Endodermal cell (in vitro differentiated cells): ENCODE measurements at regions not wholly inside any gene's neighbourhood (a gene's known extent, or its start where the extent isn't known, plus 50 kb on each side); places are given as distances from the start of the nearest gene placed in this dataset.

ENCODE experiments used
- DNase-seq: peaks from one replicate; pipeline ENCODE4 v3.0.0-alpha.2; 2017
- H3K27ac ChIP-seq: 2 replicates; pipeline ENCODE4 v1.5.1; 2013; ENCODE audit warnings: mild to moderate bottlenecking, low read depth, low read length, moderate library complexity
- H3K27me3 ChIP-seq: 2 replicates; pipeline ENCODE4 v1.6.1; 2013; ENCODE audit warnings: mild to moderate bottlenecking, low read length, moderate library complexity; ENCODE audit not compliant: insufficient read depth, control insufficient read depth, poor library complexity, severe bottlenecking
- H3K36me3 ChIP-seq: 2 replicates; pipeline ENCODE4 v1.7.0; 2013; ENCODE audit warnings: mild to moderate bottlenecking, low read length, moderate library complexity; ENCODE audit not compliant: control insufficient read depth, insufficient read depth
- H3K4me1 ChIP-seq: one replicate; pipeline ENCODE4 v1.7.0; 2013; ENCODE audit warnings: low read length; ENCODE audit not compliant: control insufficient read depth, insufficient read depth
- H3K4me3 ChIP-seq: 2 replicates; pipeline ENCODE4 v1.5.1; 2013; ENCODE audit warnings: mild to moderate bottlenecking, low read length, moderate library complexity
- H3K9ac ChIP-seq: 2 replicates; pipeline ENCODE4 v1.6.1; 2013; ENCODE audit warnings: mild to moderate bottlenecking, low read length, moderate library complexity; ENCODE audit not compliant: poor library complexity, severe bottlenecking; ENCODE audit errors: extremely low read depth
- H3K9me3 ChIP-seq: 2 replicates; pipeline ENCODE4 v1.6.1; 2013; ENCODE audit warnings: mild to moderate bottlenecking, low read length, moderate library complexity; ENCODE audit not compliant: control insufficient read depth
- H3K27ac Mint-ChIP-seq: 2 replicates; pipeline ENCODE4 v1.8.0; 2020; ENCODE audit warnings: mixed read lengths
- H3K27me3 Mint-ChIP-seq: 2 replicates; pipeline ENCODE4 v1.8.0; 2021; ENCODE audit warnings: mild to moderate bottlenecking, mixed read lengths; ENCODE audit not compliant: insufficient read depth
- H3K36me3 Mint-ChIP-seq: 2 replicates; pipeline ENCODE4 v1.8.0; 2020; ENCODE audit warnings: low read depth, mixed read lengths
- H3K4me1 Mint-ChIP-seq: 2 replicates; pipeline ENCODE4 v1.8.0; 2020; ENCODE audit warnings: mixed read lengths
- H3K4me3 Mint-ChIP-seq: 2 replicates; pipeline ENCODE4 v1.8.0; 2020; ENCODE audit warnings: mild to moderate bottlenecking, moderate library complexity, mixed read lengths
- H3K9me3 Mint-ChIP-seq: 2 replicates; pipeline ENCODE4 v1.8.0; 2020; ENCODE audit warnings: mild to moderate bottlenecking, mixed read lengths
- CTCF ChIP-seq: fragments of 200-600 bp; sonication (generic); conservative IDR thresholded peaks from 2 replicates; pipeline ENCODE4 v1.5.0; 2021; ENCODE audit warnings: antibody characterized with exemption, mild to moderate bottlenecking
- WGBS, 2 experiments: methylation state at CpG; one replicate each; pipeline versions ENCODE4 v1.1.5 to v1.1.7; 2013; ENCODE audit warnings: missing lambda C conversion rate in 2 of 2, mixed read lengths in 1 of 2; ENCODE audit not compliant: insufficient coverage in 1 of 2, insufficient read length in 1 of 2; 5-methylcytosine and 5-hydroxymethylcytosine counted together

- no peaks in the 10 kb centered on the region for H3K36me3 Mint-ChIP-seq
- Histone ChIP-seq H3K27me3 (no peaks in the 10 kb centered on the region), H3K4me3 (no peak overlapping the region), H3K4me1 (no peaks in the 10 kb centered on the region), H3K27ac (no peak overlapping the region), H3K9me3 (peaks cover 4% of the 10 kb centered on the region), H3K9ac (no peak overlapping the region), H3K36me3 (no peaks in the 10 kb centered on the region)
- H3K4me3 Mint-ChIP-seq, result no peak overlapping the region
- H3K27ac Mint-ChIP-seq, result no peak overlapping the region
- H3K9me3 Mint-ChIP-seq, result peaks cover 23% of the 10 kb centered on the region
- TF ChIP-seq CTCF, result peak; percentile 75
- H3K4me1 Mint-ChIP-seq, result no peaks in the 10 kb centered on the region
- WGBS, 2 experiments, result 35 to 71% methylated on average over 1 of the region's 2 CpGs
- DNase-seq, result peak; percentile 81
- H3K27me3 Mint-ChIP-seq, result no peaks in the 10 kb centered on the region
These were observed 74.2 kb upstream of the MS4A8 start for GRCh38 chr11:60625262-60625661.

- Mint-ChIP-seq H3K27me3 (no peaks in the 10 kb centered on the region), H3K36me3 (no peaks in the 10 kb centered on the region), H3K27ac (no peak overlapping the region), H3K4me1 (no peaks in the 10 kb centered on the region), H3K4me3 (no peak overlapping the region), H3K9me3 (peaks cover under 1% of the 10 kb centered on the region)
- no peaks in the 10 kb centered on the region for H3K36me3 ChIP-seq
- DNase-seq, result no peak
- no peak for TF ChIP-seq CTCF
- no peak overlapping the region for H3K9ac ChIP-seq
- no peak overlapping the region for H3K4me3 ChIP-seq
- H3K27ac ChIP-seq, result no peak overlapping the region
- no peaks in the 10 kb centered on the region for H3K9me3 ChIP-seq
- no peaks in the 10 kb centered on the region for H3K27me3 ChIP-seq
- no peaks in the 10 kb centered on the region for H3K4me1 ChIP-seq
These were observed 70.0 kb upstream of the MS4A8 start for GRCh38 chr11:60629399-60629798.

GRCh38 chr11:60631944-60632343, 67.5 kb upstream of the MS4A8 start:
- Mint-ChIP-seq H3K27me3 (no peaks in the 10 kb centered on the region), H3K36me3 (no peaks in the 10 kb centered on the region), H3K4me1 (no peaks in the 10 kb centered on the region), H3K27ac (no peak overlapping the region), H3K9me3 (peaks cover under 1% of the 10 kb centered on the region), H3K4me3 (no peak overlapping the region)
- WGBS, 2 experiments, result 71 to 87% methylated on average over 1 of the region's 1 CpG
- Histone ChIP-seq H3K36me3 (no peaks in the 10 kb centered on the region), H3K4me3 (no peak overlapping the region), H3K4me1 (no peaks in the 10 kb centered on the region), H3K9ac (no peak overlapping the region), H3K27ac (no peak overlapping the region), H3K9me3 (no peaks in the 10 kb centered on the region), H3K27me3 (no peaks in the 10 kb centered on the region)
- DNase-seq, result no peak
- no peak for TF ChIP-seq CTCF
